Prostate gland (tissue), 2 donors: ENCODE measurements at regions not wholly inside any gene's neighbourhood (a gene's known extent, or its start where the extent isn't known, plus 50 kb on each side); places are given as distances from the start of the nearest gene placed in this dataset.

Source experiments
- DNase-seq: peaks from one replicate; pipeline ENCODE4 v3.0.0-alpha.2; 2019; ENCODE audit warnings: low spot score
- H3K27ac ChIP-seq, 2 donors: fragments of 200-600 bp; sonication (generic); 2 replicates each; pipeline ENCODE4 v1.5.1; 2017 to 2019
- H3K27me3 ChIP-seq: fragments of 200-600 bp; sonication (generic); replicated peaks from 2 replicates; pipeline ENCODE4 v1.5.1; 2019; ENCODE audit not compliant: insufficient read depth
- H3K36me3 ChIP-seq, 2 donors: fragments of 200-600 bp; sonication (generic); 1 replicate in 1 of 2; 2 replicates in 1 of 2; pipeline versions ENCODE4 v1.5.1 to v1.8.1; 2017 to 2019
- H3K4me1 ChIP-seq: fragments of 200-600 bp; sonication (generic); replicated peaks from 2 replicates; pipeline ENCODE4 v1.5.1; 2019
- H3K4me3 ChIP-seq, 2 donors: fragments of 200-600 bp; sonication (generic); 2 replicates each; pipeline ENCODE4 v1.5.1; 2017 to 2019
- H3K9me3 ChIP-seq: fragments of 200-600 bp; sonication (generic); 2 replicates; pipeline ENCODE4 v1.5.1; 2017
- CTCF ChIP-seq, 4 experiments: fragments of 200-600 bp in 2 of 4; fragments of 450-650 bp in 2 of 4; sonication (generic) in 2 of 4; IDR thresholded peaks; 1 replicate in 3 of 4; 2 replicates in 1 of 4; pipeline ENCODE4 v1.5.1; 2016 to 2019; ENCODE audit warnings: antibody characterized with exemption in 4 of 4, mild to moderate bottlenecking in 2 of 4, moderate library complexity in 2 of 4
- POLR2A ChIP-seq: fragments of 450-650 bp; IDR thresholded peaks from one replicate; pipeline ENCODE4 v1.6.1; 2016; ENCODE audit warnings: antibody characterized with exemption, mild to moderate bottlenecking
- POLR2AphosphoS5 ChIP-seq: sonication (generic); formaldehyde crosslinking; IDR thresholded peaks from one replicate; pipeline ENCODE4 v1.6.1; 2017; ENCODE audit warnings: antibody characterized with exemption
- WGBS: methylation state at CpG from one replicate; pipeline ENCODE4 v1.1.5; 2018; 5-methylcytosine and 5-hydroxymethylcytosine counted together
- intact Hi-C: fragments of 100-400 bp; cut with DNase I; formaldehyde crosslinking; loops from one replicate; pipeline ENCODE4 v1.14.2; 2022

GRCh38 chr4:38366997-38367396 is 297.0 kb upstream of the KLF3 start:
- no peaks in the 10 kb centered on the region for H3K27me3 ChIP-seq
- no peak for DNase-seq
- TF ChIP-seq POLR2AphosphoS5 (no peak), POLR2A (no peak), CTCF (IDR thresholded peaks at IDR 0.05) (no peak)
- no peaks in the 10 kb centered on the region for H3K4me1 ChIP-seq
- no peaks in the 10 kb centered on the region for H3K36me3 ChIP-seq
- intact Hi-C loops, result no loop called here
- no peaks in the 10 kb centered on the region for H3K9me3 ChIP-seq
- H3K4me3 ChIP-seq, result no peak overlapping the region
- no peak overlapping the region for H3K27ac ChIP-seq

- TF ChIP-seq POLR2AphosphoS5 (no peak), POLR2A (no peak), CTCF (IDR thresholded peaks at IDR 0.05) (no peak)
- H3K27me3 ChIP-seq, result no peaks in the 10 kb centered on the region
- H3K4me1 ChIP-seq, result no peaks in the 10 kb centered on the region
- H3K9me3 ChIP-seq, result no peaks in the 10 kb centered on the region
- intact Hi-C loops, result no loop called here
- no peak overlapping the region for H3K27ac ChIP-seq
- no peak for DNase-seq
- no peak overlapping the region for H3K4me3 ChIP-seq
- 65% methylated on average over 4 of the region's 4 CpGs for WGBS
- no peaks in the 10 kb centered on the region for H3K36me3 ChIP-seq
Observed at GRCh38 chr4:38367642-38368174, 296.3 kb upstream of the KLF3 start.

GRCh38 chr4:38368613-38369012 is 295.4 kb upstream of the KLF3 start:
- Histone ChIP-seq H3K27ac (no peak overlapping the region), H3K4me3 (no peak overlapping the region), H3K36me3 (no peaks in the 10 kb centered on the region), H3K4me1 (no peaks in the 10 kb centered on the region), H3K27me3 (no peaks in the 10 kb centered on the region), H3K9me3 (no peaks in the 10 kb centered on the region)
- intact Hi-C loops, result no loop called here
- no peak for TF ChIP-seq POLR2AphosphoS5
- no peak for TF ChIP-seq POLR2A
- no peak for TF ChIP-seq CTCF (IDR thresholded peaks at IDR 0.05)
- DNase-seq, result no peak
- 92% methylated on average over 2 of the region's 2 CpGs for WGBS

- intact Hi-C loops, result no loop called here
- no peak overlapping the region for H3K27ac ChIP-seq
Observed at GRCh38 chr4:38371391-38371851, 292.6 kb upstream of the KLF3 start.

More at GRCh38 chr4:38371391-38371851, 292.6 kb upstream of the KLF3 start:
- no peaks in the 10 kb centered on the region for H3K4me1 ChIP-seq
- no peak for DNase-seq
- no peaks in the 10 kb centered on the region for H3K36me3 ChIP-seq
- TF ChIP-seq CTCF (IDR thresholded peaks at IDR 0.05), result no peak
- TF ChIP-seq POLR2AphosphoS5, result no peak
- TF ChIP-seq POLR2A, result no peak
- no peaks in the 10 kb centered on the region for H3K27me3 ChIP-seq
- no peak overlapping the region for H3K4me3 ChIP-seq
- no peaks in the 10 kb centered on the region for H3K9me3 ChIP-seq
